ENCODE measurements at regions not wholly inside any gene's neighbourhood (a gene's known extent, or its start where the extent isn't known, plus 50 kb on each side); places are given as distances from the start of the nearest gene placed in this dataset.

DNA sequence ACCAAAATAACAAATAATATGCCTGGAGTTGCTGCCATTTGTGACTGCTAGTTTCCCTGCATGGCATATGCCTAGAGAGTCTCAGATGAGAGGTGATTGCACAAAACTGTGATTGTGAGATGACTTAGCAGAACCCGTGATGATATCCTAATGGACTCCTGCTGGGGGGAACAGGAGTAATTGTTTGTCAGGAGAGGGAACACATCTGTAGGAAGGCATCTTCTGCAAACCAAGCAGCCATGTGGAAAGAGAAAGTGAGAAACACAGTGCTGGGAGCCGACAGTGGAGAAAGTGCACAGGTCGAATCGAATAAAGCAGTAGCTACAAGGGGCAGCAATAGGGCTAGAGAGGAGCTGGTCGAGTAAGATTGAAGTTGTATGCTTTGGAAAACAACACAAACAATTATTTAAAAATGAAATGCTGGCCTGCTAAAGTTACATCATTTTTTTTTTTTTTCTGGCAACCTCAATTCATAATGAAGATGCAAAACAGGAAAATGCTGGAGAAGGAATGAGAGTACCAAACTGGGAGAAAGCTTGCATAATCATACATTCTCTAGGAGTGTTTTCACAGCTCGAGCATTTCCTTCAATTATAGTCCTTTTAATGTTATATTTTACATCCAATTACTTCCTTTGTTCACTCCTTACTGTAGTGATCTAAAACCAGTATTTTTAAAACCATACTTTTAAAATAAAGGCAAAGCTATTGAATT lies 494.2 kb upstream of the AGTR1 start:
- H3K9me3 Mint-ChIP-seq (ENCODE audit: low read depth) = peaks cover 3% of the 10 kb centered on the region
- H3K4me1 Mint-ChIP-seq = no peaks in the 10 kb centered on the region
- no peaks in the 10 kb centered on the region for H3K27me3 Mint-ChIP-seq
- H3K27ac Mint-ChIP-seq = no peak overlapping the region
- CTCF ChIA-PET = interaction anchor here (0.7 kb wide), 1 partner anchor 176 kb away, joined by 3 read pairs; no protein-coding TSS in a partner anchor
- H3K36me3 Mint-ChIP-seq (ENCODE audit: low read depth) = no peaks in the 10 kb centered on the region
- no peak for ATAC-seq
- H3K4me3 Mint-ChIP-seq = no peak overlapping the region
- no peak for DNase-seq
- intact Hi-C loops (cut with DNase I, micrococcal nuclease) = no loop called here
- POLR2A ChIA-PET = no interaction called here

- no peak for ATAC-seq
These were observed 493.6 kb upstream of the AGTR1 start for GRCh38 chr3:148204131-148204530.

GRCh38 chr3:148205977-148206376 lies 491.7 kb upstream of the AGTR1 start:
- H3K27me3 Mint-ChIP-seq = no peaks in the 10 kb centered on the region
- peaks cover 2% of the 10 kb centered on the region for H3K9me3 Mint-ChIP-seq (ENCODE audit: low read depth)
- no peak overlapping the region for H3K4me3 Mint-ChIP-seq
- H3K36me3 Mint-ChIP-seq (ENCODE audit: low read depth) = no peaks in the 10 kb centered on the region
- no peak for ATAC-seq
- DNase-seq = no peak
- no peak overlapping the region for H3K27ac Mint-ChIP-seq
- ChIA-PET CTCF (no interaction called here), POLR2A (no interaction called here)
- no peaks in the 10 kb centered on the region for H3K4me1 Mint-ChIP-seq
- intact Hi-C loops (cut with DNase I, micrococcal nuclease) = no loop called here

More at GRCh38 chr3:148204131-148204530, 493.6 kb upstream of the AGTR1 start:
- Mint-ChIP-seq H3K4me3 (no peak overlapping the region), H3K36me3 (ENCODE audit: low read depth) (no peaks in the 10 kb centered on the region), H3K4me1 (no peaks in the 10 kb centered on the region), H3K27me3 (no peaks in the 10 kb centered on the region), H3K27ac (no peak overlapping the region), H3K9me3 (ENCODE audit: low read depth) (peaks cover 3% of the 10 kb centered on the region)
- POLR2A ChIA-PET = no interaction called here
- no peak for DNase-seq
- CTCF ChIA-PET = interaction anchor here (0.7 kb wide), 1 partner anchor 177 kb away, joined by 3 read pairs; no protein-coding TSS in a partner anchor
- intact Hi-C loops (cut with DNase I, micrococcal nuclease) = no loop called here

DNA sequence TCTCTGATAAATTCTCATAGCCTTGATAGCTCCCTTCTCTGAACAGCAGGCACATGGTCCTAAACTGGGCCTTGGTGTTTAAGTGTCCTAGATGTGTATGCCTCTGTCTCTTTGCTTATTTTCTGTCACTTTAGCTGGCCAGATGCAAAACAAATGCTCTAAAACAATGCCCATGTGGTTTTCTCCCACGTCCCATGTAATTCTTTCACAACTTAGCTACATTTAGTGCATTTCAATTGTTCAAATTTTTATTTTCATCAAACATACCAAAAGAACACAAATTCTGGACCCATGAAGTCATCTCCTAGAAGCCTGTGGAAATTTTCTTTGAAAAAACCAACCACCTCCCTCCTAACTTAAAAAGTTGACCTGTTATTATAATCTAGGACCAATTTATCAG lies 491.3 kb upstream of the AGTR1 start:
- no peak for ATAC-seq
- POLR2A ChIA-PET = no interaction called here

DNA sequence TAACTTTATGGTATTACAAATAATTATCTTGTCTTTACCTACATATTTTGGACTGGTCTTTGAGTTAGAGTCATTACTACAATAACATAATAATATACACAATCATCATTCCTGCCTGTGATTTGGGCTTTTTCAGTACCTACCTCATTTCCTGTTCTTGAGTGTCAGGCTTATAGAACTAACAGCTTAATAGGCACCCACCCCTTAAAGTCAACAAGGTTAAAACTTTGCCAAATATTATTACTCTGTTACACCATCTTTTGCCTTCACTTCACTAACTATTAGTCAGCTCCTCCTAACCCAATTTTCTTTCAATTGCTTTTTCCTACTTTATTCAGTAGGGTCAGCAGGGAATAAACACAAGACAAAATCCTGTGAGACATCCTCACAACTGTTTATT lies 488.7 kb upstream of the AGTR1 start:
- Mint-ChIP-seq H3K9me3 (ENCODE audit: low read depth) (peaks cover 2% of the 10 kb centered on the region), H3K36me3 (ENCODE audit: low read depth) (no peaks in the 10 kb centered on the region), H3K4me1 (no peaks in the 10 kb centered on the region), H3K27ac (no peak overlapping the region), H3K27me3 (no peaks in the 10 kb centered on the region), H3K4me3 (no peak overlapping the region)
- intact Hi-C loops (cut with DNase I, micrococcal nuclease) = no loop called here
- no peak for DNase-seq
- POLR2A ChIA-PET = no interaction called here
- no peak for ATAC-seq
- CTCF ChIA-PET = no interaction called here

More for the DNA sequence above, 491.3 kb upstream of the AGTR1 start:
- H3K36me3 Mint-ChIP-seq (ENCODE audit: low read depth) = no peaks in the 10 kb centered on the region
- DNase-seq = no peak
- CTCF ChIA-PET = no interaction called here
- intact Hi-C loops (cut with DNase I, micrococcal nuclease) = no loop called here
- no peaks in the 10 kb centered on the region for H3K27me3 Mint-ChIP-seq
- H3K4me3 Mint-ChIP-seq = no peak overlapping the region
- H3K27ac Mint-ChIP-seq = no peak overlapping the region
- H3K9me3 Mint-ChIP-seq (ENCODE audit: low read depth) = peaks cover 2% of the 10 kb centered on the region
- no peaks in the 10 kb centered on the region for H3K4me1 Mint-ChIP-seq

- intact Hi-C loops (cut with DNase I, micrococcal nuclease) = no loop called here
- Mint-ChIP-seq H3K27ac (no peak overlapping the region), H3K4me3 (no peak overlapping the region), H3K4me1 (no peaks in the 10 kb centered on the region), H3K27me3 (no peaks in the 10 kb centered on the region), H3K9me3 (ENCODE audit: low read depth) (no peaks in the 10 kb centered on the region), H3K36me3 (ENCODE audit: low read depth) (no peaks in the 10 kb centered on the region)
- ChIA-PET CTCF (no interaction called here), POLR2A (no interaction called here)
- ATAC-seq (no peak), DNase-seq (no peak)
These were observed 486.0 kb upstream of the AGTR1 start for GRCh38 chr3:148211725-148212124.

- H3K9me3 Mint-ChIP-seq (ENCODE audit: low read depth) = no peaks in the 10 kb centered on the region
- H3K27ac Mint-ChIP-seq = no peak overlapping the region
- no peak for ATAC-seq
- no peak overlapping the region for H3K4me3 Mint-ChIP-seq
- DNase-seq = no peak
- CTCF ChIA-PET = no interaction called here
- intact Hi-C loops (cut with DNase I, micrococcal nuclease) = no loop called here
- POLR2A ChIA-PET = no interaction called here
- H3K4me1 Mint-ChIP-seq = no peaks in the 10 kb centered on the region
- H3K27me3 Mint-ChIP-seq = no peaks in the 10 kb centered on the region
- H3K36me3 Mint-ChIP-seq (ENCODE audit: low read depth) = no peaks in the 10 kb centered on the region
These were observed 483.0 kb upstream of the AGTR1 start for GRCh38 chr3:148214705-148215104.

DNA sequence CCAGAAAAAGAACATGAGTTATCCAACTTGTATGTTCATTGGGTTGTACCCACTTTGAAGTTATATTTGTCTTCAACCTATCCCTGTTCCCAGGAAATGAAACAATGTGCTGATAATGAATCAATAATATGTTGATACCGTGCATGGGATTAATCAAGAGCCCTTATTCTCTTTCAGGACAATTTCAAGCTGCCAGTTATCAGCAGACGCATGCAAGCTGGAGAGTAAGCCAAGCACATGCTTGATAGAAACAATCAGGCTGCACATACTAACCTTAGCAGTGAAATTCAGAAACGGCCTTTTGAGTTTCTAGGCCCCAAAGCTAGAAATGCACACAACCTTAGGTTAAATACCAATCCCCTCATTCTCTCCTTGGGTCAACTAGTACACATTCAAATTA lies 480.4 kb upstream of the AGTR1 start:
- intact Hi-C loops (cut with DNase I, micrococcal nuclease) = no loop called here
- ATAC-seq = no peak
- Mint-ChIP-seq H3K9me3 (ENCODE audit: low read depth) (no peaks in the 10 kb centered on the region), H3K27me3 (no peaks in the 10 kb centered on the region), H3K27ac (no peak overlapping the region), H3K4me3 (no peak overlapping the region), H3K36me3 (ENCODE audit: low read depth) (no peaks in the 10 kb centered on the region), H3K4me1 (no peaks in the 10 kb centered on the region)
- ChIA-PET POLR2A (no interaction called here), CTCF (no interaction called here)
- no peak for DNase-seq

- Mint-ChIP-seq H3K9me3 (ENCODE audit: low read depth) (no peaks in the 10 kb centered on the region), H3K27me3 (no peaks in the 10 kb centered on the region), H3K27ac (no peak overlapping the region), H3K4me3 (no peak overlapping the region), H3K36me3 (ENCODE audit: low read depth) (no peaks in the 10 kb centered on the region), H3K4me1 (no peaks in the 10 kb centered on the region)
- no peak for ATAC-seq
- POLR2A ChIA-PET = no interaction called here
- intact Hi-C loops (cut with DNase I, micrococcal nuclease) = no loop called here
- DNase-seq = no peak
- CTCF ChIA-PET = no interaction called here
These were observed 479.5 kb upstream of the AGTR1 start for GRCh38 chr3:148218222-148218621.

- CTCF ChIA-PET = no interaction called here
- H3K27ac Mint-ChIP-seq = no peak overlapping the region
- DNase-seq (no peak), ATAC-seq (no peak)
- H3K4me3 Mint-ChIP-seq = no peak overlapping the region
- no peaks in the 10 kb centered on the region for H3K4me1 Mint-ChIP-seq
- H3K27me3 Mint-ChIP-seq = no peaks in the 10 kb centered on the region
- no peaks in the 10 kb centered on the region for H3K9me3 Mint-ChIP-seq (ENCODE audit: low read depth)
- intact Hi-C loops (cut with DNase I, micrococcal nuclease) = no loop called here
- POLR2A ChIA-PET = no interaction called here
- H3K36me3 Mint-ChIP-seq (ENCODE audit: low read depth) = no peaks in the 10 kb centered on the region
These were observed 477.7 kb upstream of the AGTR1 start for GRCh38 chr3:148219999-148220398.

- no peaks in the 10 kb centered on the region for H3K9me3 Mint-ChIP-seq (ENCODE audit: low read depth)
- ChIA-PET CTCF (no interaction called here), POLR2A (no interaction called here)
- DNase-seq (no peak), ATAC-seq (no peak)
- H3K27me3 Mint-ChIP-seq = no peaks in the 10 kb centered on the region
- no peak overlapping the region for H3K4me3 Mint-ChIP-seq
- no peak overlapping the region for H3K27ac Mint-ChIP-seq
- H3K4me1 Mint-ChIP-seq = no peaks in the 10 kb centered on the region
- H3K36me3 Mint-ChIP-seq (ENCODE audit: low read depth) = no peaks in the 10 kb centered on the region
- intact Hi-C loops (cut with DNase I, micrococcal nuclease) = no loop called here
These were observed 476.4 kb upstream of the AGTR1 start for GRCh38 chr3:148221303-148221702.

DNA sequence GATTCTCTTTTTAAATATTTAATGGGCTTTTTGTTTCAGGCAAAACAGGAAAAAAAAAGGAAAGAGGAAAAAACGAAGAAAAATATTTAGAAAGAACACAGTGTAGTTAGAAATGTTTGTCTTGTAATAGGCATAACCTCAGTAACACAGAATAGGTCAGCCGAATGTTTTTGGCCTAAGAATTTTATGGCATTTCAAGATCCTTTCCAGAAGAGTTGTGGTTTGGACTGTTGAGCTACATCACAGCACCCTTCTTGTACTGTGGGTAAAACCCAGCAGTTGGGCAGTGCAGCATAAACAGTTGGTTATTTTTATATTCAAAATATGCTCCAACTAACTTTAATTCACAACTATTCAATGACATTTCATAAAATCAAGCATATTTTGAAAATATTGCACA lies 474.4 kb upstream of the AGTR1 start:
- no peak for ATAC-seq
- intact Hi-C loops (cut with DNase I, micrococcal nuclease) = no loop called here
- CTCF ChIA-PET = interaction anchor here (0.6 kb wide), 1 partner anchor 10 kb away, joined by 3 read pairs; no protein-coding TSS in a partner anchor
- POLR2A ChIA-PET = no interaction called here
- H3K9me3 Mint-ChIP-seq (ENCODE audit: low read depth) = no peaks in the 10 kb centered on the region
- no peak for DNase-seq
- H3K27ac Mint-ChIP-seq = no peak overlapping the region
- H3K4me3 Mint-ChIP-seq = no peak overlapping the region
- no peaks in the 10 kb centered on the region for H3K27me3 Mint-ChIP-seq
- no peaks in the 10 kb centered on the region for H3K4me1 Mint-ChIP-seq
- H3K36me3 Mint-ChIP-seq (ENCODE audit: low read depth) = no peaks in the 10 kb centered on the region

- H3K4me1 Mint-ChIP-seq = no peaks in the 10 kb centered on the region
- ChIA-PET POLR2A (no interaction called here), CTCF (no interaction called here)
- no peaks in the 10 kb centered on the region for H3K9me3 Mint-ChIP-seq (ENCODE audit: low read depth)
- no peak overlapping the region for H3K27ac Mint-ChIP-seq
- intact Hi-C loops (cut with DNase I, micrococcal nuclease) = no loop called here
- H3K36me3 Mint-ChIP-seq (ENCODE audit: low read depth) = no peaks in the 10 kb centered on the region
- no peak overlapping the region for H3K4me3 Mint-ChIP-seq
- DNase-seq (no peak), ATAC-seq (no peak)
- H3K27me3 Mint-ChIP-seq = no peaks in the 10 kb centered on the region
These were observed 471.5 kb upstream of the AGTR1 start for GRCh38 chr3:148226246-148226645.

All from activated CD4-positive, alpha-beta T cell treated with anti-CD3 and anti-CD28 coated beads for 36 hours (primary cell).